Spleen (tissue), 11 donors: ENCODE measurements at regions not wholly inside any gene's neighbourhood (a gene's known extent, or its start where the extent isn't known, plus 50 kb on each side); places are given as distances from the start of the nearest gene placed in this dataset.

Experiments used
- DNase-seq: peaks from one replicate; pipeline ENCODE4 v3.0.0-alpha.2; 2020
- H3K27ac ChIP-seq, 8 donors: fragments of 200-600 bp; sonication (generic) in 7 of 8; 1 replicate in 4 of 8; 2 replicates in 4 of 8; pipeline versions ENCODE4 v1.5.0 to v1.8.0; 2016 to 2021; ENCODE audit warnings: inconsistent platforms in 4 of 8, mild to moderate bottlenecking in 4 of 8, moderate library complexity in 1 of 8
- H3K27me3 ChIP-seq, 7 donors: fragments of 200-600 bp; sonication (generic) in 6 of 7; replicated peaks in 1 of 7; 1 replicate in 4 of 7; 2 replicates in 3 of 7; pipeline versions ENCODE4 v1.5.0 to v1.8.0; 2016 to 2021; ENCODE audit warnings: inconsistent platforms in 3 of 7, mild to moderate bottlenecking in 1 of 7
- H3K36me3 ChIP-seq, 6 donors: fragments of 200-600 bp; sonication (generic) in 5 of 6; 1 replicate in 4 of 6; 2 replicates in 2 of 6; pipeline versions ENCODE4 v1.5.0 to v1.8.0; 2016 to 2021; ENCODE audit warnings: inconsistent platforms in 2 of 6
- H3K4me1 ChIP-seq, 6 donors: fragments of 200-600 bp; sonication (generic) in 5 of 6; 1 replicate in 3 of 6; 2 replicates in 3 of 6; pipeline versions ENCODE4 v1.5.0 to v1.8.0; 2016 to 2021; ENCODE audit warnings: inconsistent platforms in 3 of 6
- H3K4me3 ChIP-seq, 8 donors: fragments of 200-600 bp; sonication (generic) in 7 of 8; 1 replicate in 4 of 8; 2 replicates in 4 of 8; pipeline versions ENCODE4 v1.5.0 to v1.8.0; 2016 to 2021; ENCODE audit warnings: inconsistent platforms in 4 of 8, mild to moderate bottlenecking in 4 of 8, moderate library complexity in 2 of 8
- H3K9me3 ChIP-seq, 8 donors: fragments of 200-600 bp; sonication (generic) in 7 of 8; 1 replicate in 4 of 8; 2 replicates in 4 of 8; pipeline versions ENCODE4 v1.5.0 to v1.8.0; 2016 to 2021; ENCODE audit warnings: inconsistent platforms in 4 of 8
- POLR2A ChIP-seq, 3 donors: fragments of 450-650 bp; IDR thresholded peaks; one replicate each; pipeline ENCODE4 v1.5.1; 2017; ENCODE audit warnings: antibody characterized with exemption in 3 of 3, mild to moderate bottlenecking in 1 of 3
- POLR2AphosphoS5 ChIP-seq, 3 donors: sonication (generic); formaldehyde crosslinking; IDR thresholded peaks; one replicate each; pipeline ENCODE4 v1.5.1; 2017; ENCODE audit warnings: antibody characterized with exemption in 3 of 3
- WGBS, 5 donors: extraction: QIAGEN DNeasy Blood & Tissue Kit in 3 of 5; methylation state at CpG; one replicate each; pipeline versions ENCODE4 v1.1.5 to v1.1.7; 2013 to 2018; 5-methylcytosine and 5-hydroxymethylcytosine counted together
- intact Hi-C: fragments of 100-400 bp; cut with DNase I; formaldehyde crosslinking; loops from one replicate; pipeline ENCODE4 v1.15.0; 2023; ENCODE audit warnings: low total_unique reads
- TF ChIP-seq, protein P1 (sequence below), 11 experiments: fragments of 200-600 bp in 7 of 11; fragments of 450-650 bp in 4 of 11; sonication (generic) in 4 of 11; IDR thresholded peaks in 8 of 11; conservative IDR thresholded peaks in 3 of 11; 1 replicate in 7 of 11; 2 replicates in 4 of 11; pipeline versions ENCODE4 v1.4.0 to v1.8.0; 2016 to 2021; ENCODE audit warnings: antibody characterized with exemption in 11 of 11, inconsistent platforms in 4 of 11, mild to moderate bottlenecking in 1 of 11
- donor health status: healthy with polysubstance abuse.
- donor health status: DM: no; HTN: no; CAD: no; lungs with moderate emphysema.
- donor health status: DM: no; HTN: no; CAD: no.
- donor health status: Bipolar disorder and iron deficiency.
- donor health status: healthy.
- donor health status: DM: no; HTN: no; CAD: no.
- donor health status: DM: yes; HTN: yes; CAD: no.

DNA sequence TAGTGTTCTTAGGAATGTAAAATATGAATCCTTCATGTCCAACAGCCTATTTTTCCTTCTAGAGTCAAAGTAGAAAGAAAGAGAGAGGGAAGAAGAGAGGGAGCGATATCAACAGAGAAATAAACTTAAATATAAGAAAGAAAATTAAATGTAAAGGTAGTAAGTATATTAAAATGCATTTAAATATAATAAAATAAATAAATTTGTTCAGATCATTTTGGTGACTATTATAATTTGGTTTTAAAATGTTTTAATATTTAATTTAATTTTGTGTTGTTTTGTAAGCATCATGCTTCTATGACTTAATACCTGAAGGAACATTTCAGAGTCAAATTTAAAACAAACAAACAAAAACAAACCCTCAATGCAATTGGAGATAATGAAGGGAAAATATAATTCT lies 405.2 kb upstream of the IRX1 start:
- Histone ChIP-seq H3K4me3 (no peak overlapping the region), H3K36me3 (no peaks in the 10 kb centered on the region), H3K27ac (no peak overlapping the region), H3K9me3 (no peaks in the 10 kb centered on the region), H3K27me3 (peaks cover 0 to 15% (median 0%) of the 10 kb centered on the region in 7 donors), H3K4me1 (no peaks in the 10 kb centered on the region)
- intact Hi-C loops: no loop called here
- DNase-seq: no peak
- 0 to 97% (median 47%) methylated on average over 1 of the region's 1 CpG for WGBS, 5 donors
- TF ChIP-seq, protein P1, sequence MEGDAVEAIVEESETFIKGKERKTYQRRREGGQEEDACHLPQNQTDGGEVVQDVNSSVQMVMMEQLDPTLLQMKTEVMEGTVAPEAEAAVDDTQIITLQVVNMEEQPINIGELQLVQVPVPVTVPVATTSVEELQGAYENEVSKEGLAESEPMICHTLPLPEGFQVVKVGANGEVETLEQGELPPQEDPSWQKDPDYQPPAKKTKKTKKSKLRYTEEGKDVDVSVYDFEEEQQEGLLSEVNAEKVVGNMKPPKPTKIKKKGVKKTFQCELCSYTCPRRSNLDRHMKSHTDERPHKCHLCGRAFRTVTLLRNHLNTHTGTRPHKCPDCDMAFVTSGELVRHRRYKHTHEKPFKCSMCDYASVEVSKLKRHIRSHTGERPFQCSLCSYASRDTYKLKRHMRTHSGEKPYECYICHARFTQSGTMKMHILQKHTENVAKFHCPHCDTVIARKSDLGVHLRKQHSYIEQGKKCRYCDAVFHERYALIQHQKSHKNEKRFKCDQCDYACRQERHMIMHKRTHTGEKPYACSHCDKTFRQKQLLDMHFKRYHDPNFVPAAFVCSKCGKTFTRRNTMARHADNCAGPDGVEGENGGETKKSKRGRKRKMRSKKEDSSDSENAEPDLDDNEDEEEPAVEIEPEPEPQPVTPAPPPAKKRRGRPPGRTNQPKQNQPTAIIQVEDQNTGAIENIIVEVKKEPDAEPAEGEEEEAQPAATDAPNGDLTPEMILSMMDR (IDR thresholded peaks at IDR 0.05 in 8 of 11, conservative IDR thresholded peaks at IDR 0.05 in 3 of 11): no peak
- TF ChIP-seq POLR2A (IDR thresholded peaks at IDR 0.05): no peak
- no peak for TF ChIP-seq POLR2AphosphoS5 (IDR thresholded peaks at IDR 0.05)

- TF ChIP-seq POLR2A (IDR thresholded peaks at IDR 0.05): no peak
- 83 to 89% (median 87%) methylated on average over 28 of the region's 28 CpGs for WGBS, 5 donors
- Histone ChIP-seq H3K4me3 (no peak overlapping the region), H3K27me3 (peaks cover 0 to 5% (median 0%) of the 10 kb centered on the region in 7 donors), H3K27ac (no peak overlapping the region), H3K36me3 (no peaks in the 10 kb centered on the region), H3K9me3 (no peaks in the 10 kb centered on the region), H3K4me1 (no peaks in the 10 kb centered on the region)
- no peak for DNase-seq
- intact Hi-C loops: no loop called here
Observed at GRCh38 chr5:3187771-3188425, 407.7 kb upstream of the IRX1 start.

- Histone ChIP-seq H3K27ac (no peak overlapping the region), H3K9me3 (peaks cover 0 to 4% (median 0%) of the 10 kb centered on the region in 8 donors), H3K4me3 (no peak overlapping the region), H3K4me1 (no peaks in the 10 kb centered on the region), H3K27me3 (peaks cover 0 to 5% (median 0%) of the 10 kb centered on the region in 7 donors), H3K36me3 (no peaks in the 10 kb centered on the region)
- no peak for DNase-seq
- TF ChIP-seq, protein P1 (IDR thresholded peaks at IDR 0.05 in 8 of 11, conservative IDR thresholded peaks at IDR 0.05 in 3 of 11): no peak
- TF ChIP-seq POLR2AphosphoS5 (IDR thresholded peaks at IDR 0.05) (no peak), POLR2A (IDR thresholded peaks at IDR 0.05) (no peak)
- intact Hi-C loops: no loop called here
- 64 to 76% (median 73%) methylated on average over 12 of the region's 12 CpGs for WGBS, 5 donors
Observed at GRCh38 chr5:3186736-3187405, 408.8 kb upstream of the IRX1 start.

- WGBS, 5 donors: 71 to 80% (median 77%) methylated on average over 7 of the region's 7 CpGs
Observed at GRCh38 chr5:3186156-3186555, 409.5 kb upstream of the IRX1 start.

More at GRCh38 chr5:3186156-3186555, 409.5 kb upstream of the IRX1 start:
- no peak for DNase-seq
- intact Hi-C loops: no loop called here
- Histone ChIP-seq H3K4me3 (no peak overlapping the region), H3K27ac (no peak overlapping the region), H3K9me3 (peaks cover 0 to 7% (median 0%) of the 10 kb centered on the region in 8 donors), H3K36me3 (no peaks in the 10 kb centered on the region), H3K4me1 (no peaks in the 10 kb centered on the region), H3K27me3 (peaks cover 0 to 5% (median 0%) of the 10 kb centered on the region in 7 donors)
- no peak for TF ChIP-seq POLR2AphosphoS5 (IDR thresholded peaks at IDR 0.05)
- TF ChIP-seq POLR2A (IDR thresholded peaks at IDR 0.05): no peak
- TF ChIP-seq, protein P1 (IDR thresholded peaks at IDR 0.05 in 8 of 11, conservative IDR thresholded peaks at IDR 0.05 in 3 of 11): no peak
